ENCODE measurements at regions not wholly inside any gene's neighbourhood (a gene's known extent, or its start where the extent isn't known, plus 50 kb on each side); places are given as distances from the start of the nearest gene placed in this dataset.
"Not testable (repeated sequence)": the region's sequence is repeated elsewhere in the genome, so short reads cannot be mapped to it uniquely, and the experiment has no call there.

DNA sequence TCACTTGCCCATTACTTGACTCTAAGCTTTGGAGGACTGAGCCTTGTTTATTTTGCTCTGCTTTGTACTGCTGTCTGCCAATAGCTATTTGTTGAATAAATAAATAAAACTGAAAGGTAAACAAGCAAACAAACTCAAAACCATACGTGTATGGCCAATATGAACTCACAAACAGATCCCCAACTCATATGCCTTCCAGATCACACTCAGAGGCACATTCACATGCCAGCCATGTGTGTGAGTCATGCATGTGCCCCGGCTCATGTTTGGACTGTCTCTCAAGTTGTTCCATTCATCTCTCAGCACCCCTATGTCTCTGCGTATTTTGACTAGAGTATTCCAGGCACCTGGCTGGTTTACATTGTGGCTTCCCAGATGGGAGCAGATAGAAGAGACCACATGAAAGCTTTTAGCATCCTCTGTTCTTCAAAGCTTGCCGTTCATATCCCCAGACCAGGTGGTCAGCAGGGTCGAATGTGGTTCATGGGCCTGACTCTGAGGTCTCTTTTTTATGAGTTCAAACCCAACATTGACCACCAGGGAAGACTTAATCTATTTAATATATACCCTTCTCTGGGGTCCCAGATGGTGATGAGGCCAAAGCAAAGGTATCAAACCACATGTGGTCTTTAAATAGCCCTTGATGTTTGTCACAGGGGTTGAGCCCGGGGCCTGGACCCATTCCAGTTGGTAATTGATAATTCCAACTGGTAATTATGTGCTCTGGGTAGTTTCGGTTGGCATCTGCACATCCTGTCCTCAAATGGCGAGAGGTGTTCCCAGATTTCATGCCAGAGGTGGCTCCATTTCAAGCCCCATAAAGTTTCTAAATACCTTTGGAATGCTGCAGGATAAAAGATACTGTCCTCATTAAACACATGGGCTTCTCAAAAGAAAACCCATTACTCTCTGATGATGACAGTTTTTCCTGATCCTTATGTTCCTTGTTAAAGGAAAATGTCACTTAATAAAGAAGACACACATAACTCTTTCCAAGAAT, 287.3 kb upstream of the MAF start:
- no peaks in the 10 kb centered on the region for H3K4me1 ChIP-seq (ENCODE audit: insufficient read depth, low read length)
- no peak overlapping the region for H3K9ac ChIP-seq (ENCODE audit: low read depth, low read length)
- H3K4me3 ChIP-seq (ENCODE audit: low read length), result no peak overlapping the region
- no peaks in the 10 kb centered on the region for H3K9me3 ChIP-seq (ENCODE audit: insufficient read depth, low read depth, low read length)
- no peaks in the 10 kb centered on the region for H3K27me3 ChIP-seq (ENCODE audit: insufficient read depth, low read length)
- H3K27ac ChIP-seq (ENCODE audit: low read depth, low read length), result no peak overlapping the region
- no peaks in the 10 kb centered on the region for H3K36me3 ChIP-seq (ENCODE audit: insufficient read depth, low read length)
- 94% methylated on average over 8 of the region's 8 CpGs for WGBS

DNA sequence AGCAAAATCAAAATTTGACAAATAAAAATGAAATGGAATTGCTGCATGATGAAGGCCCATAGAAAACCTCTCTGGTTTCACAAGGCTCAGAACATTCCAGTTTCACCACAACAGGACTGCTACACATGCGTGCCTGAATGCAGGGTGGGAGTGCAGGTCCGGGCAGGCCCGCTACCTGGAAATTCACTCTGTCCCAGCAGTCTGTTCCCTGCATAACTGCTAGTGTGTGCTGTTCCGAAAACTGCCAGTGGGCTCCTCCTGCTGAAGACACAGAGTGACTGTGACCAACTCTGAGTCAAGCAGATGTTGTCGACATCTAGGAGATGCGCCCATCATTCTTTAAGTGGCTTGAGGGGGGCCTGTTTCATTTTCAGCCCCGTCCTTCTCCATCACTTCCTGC, 284.8 kb upstream of the MAF start:
- Histone ChIP-seq H3K4me1 (ENCODE audit: insufficient read depth, low read length) (no peaks in the 10 kb centered on the region), H3K27me3 (ENCODE audit: insufficient read depth, low read length) (no peaks in the 10 kb centered on the region), H3K4me3 (ENCODE audit: low read length) (no peak overlapping the region), H3K36me3 (ENCODE audit: insufficient read depth, low read length) (no peaks in the 10 kb centered on the region), H3K27ac (ENCODE audit: low read depth, low read length) (no peak overlapping the region), H3K9ac (ENCODE audit: low read depth, low read length) (no peak overlapping the region), H3K9me3 (ENCODE audit: insufficient read depth, low read depth, low read length) (no peaks in the 10 kb centered on the region)
- WGBS, result 94% methylated on average over 7 of the region's 7 CpGs

- Histone ChIP-seq H3K4me1 (ENCODE audit: insufficient read depth, low read length) (no peaks in the 10 kb centered on the region), H3K27ac (ENCODE audit: low read depth, low read length) (no peak overlapping the region), H3K9ac (ENCODE audit: low read depth, low read length) (no peak overlapping the region), H3K9me3 (ENCODE audit: insufficient read depth, low read depth, low read length) (no peaks in the 10 kb centered on the region), H3K4me3 (ENCODE audit: low read length) (no peak overlapping the region), H3K36me3 (ENCODE audit: insufficient read depth, low read length) (no peaks in the 10 kb centered on the region), H3K27me3 (ENCODE audit: insufficient read depth, low read length) (no peaks in the 10 kb centered on the region)
- WGBS, result 100% methylated on average over 2 of the region's 4 CpGs
Observed at GRCh38 chr16:79883494-79883893, 283.0 kb upstream of the MAF start.

- no peak overlapping the region for H3K9ac ChIP-seq (ENCODE audit: low read depth, low read length)
- H3K4me3 ChIP-seq (ENCODE audit: low read length), result no peak overlapping the region
- H3K9me3 ChIP-seq (ENCODE audit: insufficient read depth, low read depth, low read length), result no peaks in the 10 kb centered on the region
- H3K27me3 ChIP-seq (ENCODE audit: insufficient read depth, low read length), result no peaks in the 10 kb centered on the region
- 88% methylated on average over 7 of the region's 8 CpGs for WGBS
- H3K27ac ChIP-seq (ENCODE audit: low read depth, low read length), result no peak overlapping the region
- H3K4me1 ChIP-seq (ENCODE audit: insufficient read depth, low read length), result no peaks in the 10 kb centered on the region
- H3K36me3 ChIP-seq (ENCODE audit: insufficient read depth, low read length), result no peaks in the 10 kb centered on the region
Observed at GRCh38 chr16:79882340-79883005, 281.9 kb upstream of the MAF start.

GRCh38 chr16:79881107-79881506, 280.6 kb upstream of the MAF start:
- H3K27me3 ChIP-seq (ENCODE audit: insufficient read depth, low read length); H3K9ac ChIP-seq (ENCODE audit: low read depth, low read length); H3K4me1 ChIP-seq (ENCODE audit: insufficient read depth, low read length); H3K27ac ChIP-seq (ENCODE audit: low read depth, low read length); H3K4me3 ChIP-seq (ENCODE audit: low read length); H3K36me3 ChIP-seq (ENCODE audit: insufficient read depth, low read length); H3K9me3 ChIP-seq (ENCODE audit: insufficient read depth, low read depth, low read length): not testable (repeated sequence)
- 89% methylated on average over 9 of the region's 9 CpGs for WGBS

DNA sequence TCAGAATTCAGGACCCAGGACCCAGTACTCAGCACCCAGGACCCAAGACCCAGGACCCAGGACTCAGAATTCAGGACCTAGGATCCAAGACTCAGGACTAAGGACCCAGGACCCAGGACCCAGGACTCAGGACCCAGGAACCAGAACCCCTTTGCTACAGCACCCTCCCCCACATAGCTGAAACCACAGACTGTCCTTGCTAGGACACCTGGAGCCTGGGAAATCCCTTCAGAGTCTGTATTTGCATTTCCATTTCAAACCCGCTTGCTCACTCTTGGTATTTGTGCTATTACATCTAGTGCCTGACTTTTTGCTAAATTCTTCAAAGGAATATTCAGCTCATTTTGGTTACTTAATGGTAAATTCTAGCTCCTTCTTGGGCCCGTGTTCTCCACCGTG, 275.8 kb upstream of the MAF start:
- H3K36me3 ChIP-seq (ENCODE audit: insufficient read depth, low read length), result no peaks in the 10 kb centered on the region
- H3K9ac ChIP-seq (ENCODE audit: low read depth, low read length), result no peak overlapping the region
- H3K4me3 ChIP-seq (ENCODE audit: low read length), result no peak overlapping the region
- no peaks in the 10 kb centered on the region for H3K4me1 ChIP-seq (ENCODE audit: insufficient read depth, low read length)
- H3K9me3 ChIP-seq (ENCODE audit: insufficient read depth, low read depth, low read length), result no peaks in the 10 kb centered on the region
- H3K27me3 ChIP-seq (ENCODE audit: insufficient read depth, low read length), result no peaks in the 10 kb centered on the region
- no peak overlapping the region for H3K27ac ChIP-seq (ENCODE audit: low read depth, low read length)
- 88% methylated on average over 3 of the region's 3 CpGs for WGBS

- no peaks in the 10 kb centered on the region for H3K27me3 ChIP-seq (ENCODE audit: insufficient read depth, low read length)
- H3K9me3 ChIP-seq (ENCODE audit: insufficient read depth, low read depth, low read length), result no peaks in the 10 kb centered on the region
- H3K4me1 ChIP-seq (ENCODE audit: insufficient read depth, low read length), result no peaks in the 10 kb centered on the region
- H3K27ac ChIP-seq (ENCODE audit: low read depth, low read length), result no peak overlapping the region
- no peak overlapping the region for H3K9ac ChIP-seq (ENCODE audit: low read depth, low read length)
- H3K4me3 ChIP-seq (ENCODE audit: low read length), result no peak overlapping the region
- H3K36me3 ChIP-seq (ENCODE audit: insufficient read depth, low read length), result no peaks in the 10 kb centered on the region
- 91% methylated on average over 5 of the region's 5 CpGs for WGBS
Observed at GRCh38 chr16:79874391-79874790, 273.9 kb upstream of the MAF start.

- H3K27ac ChIP-seq (ENCODE audit: low read depth, low read length), result no peak overlapping the region
- H3K9me3 ChIP-seq (ENCODE audit: insufficient read depth, low read depth, low read length), result no peaks in the 10 kb centered on the region
- H3K36me3 ChIP-seq (ENCODE audit: insufficient read depth, low read length), result no peaks in the 10 kb centered on the region
- no peaks in the 10 kb centered on the region for H3K4me1 ChIP-seq (ENCODE audit: insufficient read depth, low read length)
- no peak overlapping the region for H3K4me3 ChIP-seq (ENCODE audit: low read length)
- H3K27me3 ChIP-seq (ENCODE audit: insufficient read depth, low read length), result no peaks in the 10 kb centered on the region
- H3K9ac ChIP-seq (ENCODE audit: low read depth, low read length), result no peak overlapping the region
- 98% methylated on average over 5 of the region's 5 CpGs for WGBS
Observed at GRCh38 chr16:79873825-79874224, 273.3 kb upstream of the MAF start.

GRCh38 chr16:79871906-79872305, 271.4 kb upstream of the MAF start:
- Histone ChIP-seq H3K9ac (ENCODE audit: low read depth, low read length) (no peak overlapping the region), H3K27me3 (ENCODE audit: insufficient read depth, low read length) (no peaks in the 10 kb centered on the region), H3K36me3 (ENCODE audit: insufficient read depth, low read length) (no peaks in the 10 kb centered on the region), H3K9me3 (ENCODE audit: insufficient read depth, low read depth, low read length) (no peaks in the 10 kb centered on the region), H3K27ac (ENCODE audit: low read depth, low read length) (no peak overlapping the region), H3K4me1 (ENCODE audit: insufficient read depth, low read length) (no peaks in the 10 kb centered on the region), H3K4me3 (ENCODE audit: low read length) (no peak overlapping the region)
- 86% methylated on average over 5 of the region's 6 CpGs for WGBS

DNA sequence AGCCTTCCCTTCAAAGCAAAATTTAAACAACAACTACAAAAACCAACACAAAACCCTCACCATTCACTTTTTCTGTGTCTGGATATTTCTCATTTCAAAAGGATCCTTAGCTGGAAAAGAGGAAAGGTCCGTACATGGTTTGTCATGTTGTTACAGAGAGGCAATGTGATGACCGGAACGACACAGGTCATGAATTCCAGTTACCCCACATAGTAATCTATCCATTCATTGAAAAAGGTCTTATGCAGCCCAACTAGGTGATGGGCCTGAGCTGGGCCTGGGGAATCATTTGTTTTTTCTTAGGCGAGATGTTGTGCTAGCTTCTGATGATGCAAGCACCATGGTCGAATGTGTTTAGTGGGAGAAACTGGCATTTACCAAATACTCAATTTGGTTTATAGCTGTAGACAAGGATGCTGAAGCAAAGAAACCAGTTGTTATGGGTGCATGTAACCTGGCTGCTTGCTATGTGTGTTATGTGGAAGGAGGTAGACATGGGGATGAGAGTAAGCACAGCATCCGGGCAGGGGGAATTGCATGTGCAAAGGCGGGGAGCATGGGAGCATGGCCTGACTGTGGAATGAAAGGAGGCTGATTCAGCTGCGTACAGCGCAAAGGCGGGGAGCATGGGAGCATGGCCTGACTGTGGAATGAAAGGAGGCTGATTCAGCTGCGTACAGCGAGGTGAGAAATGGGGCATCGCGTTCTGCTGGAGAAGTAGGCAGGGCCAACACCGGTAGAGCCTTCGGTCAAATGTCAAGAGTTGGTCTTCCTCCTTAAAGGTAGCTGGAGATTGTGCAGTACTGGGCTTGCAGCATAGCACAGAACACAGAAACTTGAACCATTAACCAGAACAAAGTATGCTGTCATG, 269.7 kb upstream of the MAF start:
- no peaks in the 10 kb centered on the region for H3K36me3 ChIP-seq (ENCODE audit: insufficient read depth, low read length)
- no peaks in the 10 kb centered on the region for H3K27me3 ChIP-seq (ENCODE audit: insufficient read depth, low read length)
- WGBS, result 97% methylated on average over 14 of the region's 16 CpGs
- H3K4me1 ChIP-seq (ENCODE audit: insufficient read depth, low read length), result no peaks in the 10 kb centered on the region
- H3K9ac ChIP-seq (ENCODE audit: low read depth, low read length), result no peak overlapping the region
- no peak overlapping the region for H3K4me3 ChIP-seq (ENCODE audit: low read length)
- H3K27ac ChIP-seq (ENCODE audit: low read depth, low read length), result no peak overlapping the region
- no peaks in the 10 kb centered on the region for H3K9me3 ChIP-seq (ENCODE audit: insufficient read depth, low read depth, low read length)
